Osteocyte (in vitro differentiated cells): ENCODE measurements at regions not wholly inside any gene's neighbourhood (a gene's known extent, or its start where the extent isn't known, plus 50 kb on each side); places are given as distances from the start of the nearest gene placed in this dataset.
A peak's percentile ranks its signal among the peaks of the same experiment; 100 is the strongest.

Experiments
- DNase-seq: peaks from one replicate; pipeline ENCODE4 v3.0.0; 2021; ENCODE audit warnings: mixed read lengths; ENCODE audit not compliant: unreplicated experiment; ENCODE audit errors: extremely low spot score
- H3K27ac Mint-ChIP-seq: one replicate; pipeline ENCODE4 v1.8.0; 2021; ENCODE audit warnings: mild to moderate bottlenecking, mixed read lengths; ENCODE audit not compliant: unreplicated experiment
- H3K27me3 Mint-ChIP-seq: one replicate; pipeline ENCODE4 v1.8.0; 2021; ENCODE audit warnings: mixed read lengths; ENCODE audit not compliant: unreplicated experiment
- H3K36me3 Mint-ChIP-seq: one replicate; pipeline ENCODE4 v1.8.0; 2021; ENCODE audit warnings: mixed read lengths; ENCODE audit not compliant: unreplicated experiment
- H3K4me1 Mint-ChIP-seq: one replicate; pipeline ENCODE4 v1.8.0; 2021; ENCODE audit warnings: mixed read lengths; ENCODE audit not compliant: unreplicated experiment
- H3K4me3 Mint-ChIP-seq: one replicate; pipeline ENCODE4 v1.8.0; 2021; ENCODE audit warnings: mild to moderate bottlenecking, moderate library complexity, mixed read lengths; ENCODE audit not compliant: unreplicated experiment
- H3K9me3 Mint-ChIP-seq: one replicate; pipeline ENCODE4 v1.8.0; 2021; ENCODE audit warnings: mixed read lengths; ENCODE audit not compliant: unreplicated experiment
- CTCF ChIP-seq: fragments of 200-600 bp; sonication (generic); IDR thresholded peaks from 2 replicates; pipeline ENCODE4 v1.5.0; 2021; ENCODE audit warnings: antibody characterized with exemption, mild to moderate bottlenecking, moderate library complexity

GRCh38 chr6:125439512-125439911, 137.7 kb upstream of the HDDC2 start:
- H3K27ac Mint-ChIP-seq, result no peak overlapping the region
- peaks cover 20% of the 10 kb centered on the region for H3K9me3 Mint-ChIP-seq
- peaks cover 12% of the 10 kb centered on the region for H3K36me3 Mint-ChIP-seq
- peaks cover 16% of the 10 kb centered on the region for H3K4me1 Mint-ChIP-seq
- no peaks in the 10 kb centered on the region for H3K27me3 Mint-ChIP-seq
- DNase-seq, result no peak
- no peak for TF ChIP-seq CTCF
- no peak overlapping the region for H3K4me3 Mint-ChIP-seq

GRCh38 chr6:125444006-125444923, 142.5 kb upstream of the HDDC2 start:
- DNase-seq, result no peak
- Mint-ChIP-seq H3K4me3 (peak overlapping the region; percentile 38), H3K36me3 (no peaks in the 10 kb centered on the region), H3K27ac (peak overlapping the region; percentile 80), H3K27me3 (no peaks in the 10 kb centered on the region), H3K9me3 (peaks cover 9% of the 10 kb centered on the region), H3K4me1 (peaks cover 28% of the 10 kb centered on the region)
- no peak for TF ChIP-seq CTCF

- Mint-ChIP-seq H3K4me1 (peaks cover 28% of the 10 kb centered on the region), H3K4me3 (peak overlapping the region; percentile 26), H3K9me3 (peaks cover 17% of the 10 kb centered on the region), H3K36me3 (peaks cover 4% of the 10 kb centered on the region), H3K27ac (peak overlapping the region; percentile 80), H3K27me3 (no peaks in the 10 kb centered on the region)
- DNase-seq, result no peak
- no peak for TF ChIP-seq CTCF
Measured at GRCh38 chr6:125445054-125445453, 143.3 kb upstream of the HDDC2 start.

- H3K4me3 Mint-ChIP-seq, result no peak overlapping the region
Measured at GRCh38 chr6:125446011-125446410, 144.2 kb upstream of the HDDC2 start.

More at GRCh38 chr6:125446011-125446410, 144.2 kb upstream of the HDDC2 start:
- no peak for TF ChIP-seq CTCF
- Mint-ChIP-seq H3K27me3 (no peaks in the 10 kb centered on the region), H3K4me1 (peaks cover 28% of the 10 kb centered on the region), H3K36me3 (peaks cover 4% of the 10 kb centered on the region), H3K27ac (no peak overlapping the region), H3K9me3 (peaks cover 17% of the 10 kb centered on the region)
- DNase-seq, result no peak
